ENCODE measurements at regions not wholly inside any gene's neighbourhood (a gene's known extent, or its start where the extent isn't known, plus 50 kb on each side); places are given as distances from the start of the nearest gene placed in this dataset.

GRCh38 chr9:129359916-129360536 lies 182.0 kb upstream of the IER5L start:
- no peak for DNase-seq

- no peak for DNase-seq
These were observed 181.2 kb upstream of the IER5L start for GRCh38 chr9:129359162-129359811.

- DNase-seq, result no peak
These were observed 180.6 kb upstream of the IER5L start for GRCh38 chr9:129358621-129359154.

- no peak for DNase-seq
These were observed 179.7 kb upstream of the IER5L start for GRCh38 chr9:129357773-129358245.

- DNase-seq, result no peak
These were observed 179.1 kb upstream of the IER5L start for GRCh38 chr9:129356871-129357772.

GRCh38 chr9:129355631-129356030 lies 177.6 kb upstream of the IER5L start:
- no peak for DNase-seq

- DNase-seq, result no peak
These were observed 176.4 kb upstream of the IER5L start for GRCh38 chr9:129354498-129354897.

- no peak for DNase-seq
These were observed 175.8 kb upstream of the IER5L start for GRCh38 chr9:129353697-129354336.

- DNase-seq, result no peak
These were observed 174.2 kb upstream of the IER5L start for GRCh38 chr9:129352146-129352865.

- no peak for DNase-seq
These were observed 173.6 kb upstream of the IER5L start for GRCh38 chr9:129351642-129352145.

- no peak for DNase-seq
These were observed 173.1 kb upstream of the IER5L start for GRCh38 chr9:129351058-129351641.

- DNase-seq, result no peak
These were observed 172.3 kb upstream of the IER5L start for GRCh38 chr9:129350143-129350935.

- DNase-seq, result no peak
These were observed 171.5 kb upstream of the IER5L start for GRCh38 chr9:129349665-129349947.

GRCh38 chr9:129348890-129349664 lies 171.0 kb upstream of the IER5L start:
- no peak for DNase-seq

- DNase-seq, result no peak
These were observed 169.5 kb upstream of the IER5L start for GRCh38 chr9:129347316-129348120.

- no peak for DNase-seq
These were observed 168.0 kb upstream of the IER5L start for GRCh38 chr9:129346046-129346445.

- DNase-seq, result no peak
These were observed 166.8 kb upstream of the IER5L start for GRCh38 chr9:129344641-129345495.
